HFFc6 (cell line): ENCODE measurements at regions not wholly inside any gene's neighbourhood (a gene's known extent, or its start where the extent isn't known, plus 50 kb on each side); places are given as distances from the start of the nearest gene placed in this dataset.

Experiments
- DNase-seq: peaks from one replicate; pipeline ENCODE4 v3.0.0-alpha.2; 2018
- H3K27ac Mint-ChIP-seq: 2 replicates; pipeline ENCODE4 v1.8.0; 2020; ENCODE audit warnings: mild to moderate bottlenecking, mixed read lengths
- H3K27me3 Mint-ChIP-seq: 2 replicates; pipeline ENCODE4 v1.8.0; 2021; ENCODE audit warnings: mild to moderate bottlenecking, moderate library complexity, mixed read lengths; ENCODE audit not compliant: insufficient read depth
- H3K36me3 Mint-ChIP-seq: 2 replicates; pipeline ENCODE4 v1.8.0; 2021; ENCODE audit warnings: low read depth, mixed read lengths
- H3K4me1 Mint-ChIP-seq: 2 replicates; pipeline ENCODE4 v1.8.0; 2020; ENCODE audit warnings: low read depth, mixed read lengths
- H3K4me3 Mint-ChIP-seq: 2 replicates; pipeline ENCODE4 v1.8.0; 2020; ENCODE audit warnings: mild to moderate bottlenecking, moderate library complexity, mixed read lengths
- H3K9me3 Mint-ChIP-seq: 2 replicates; pipeline ENCODE4 v1.8.0; 2020; ENCODE audit warnings: mild to moderate bottlenecking, mixed read lengths
- CTCF ChIP-seq: fragments of 200-600 bp; sonication (generic); IDR thresholded peaks from 2 replicates; pipeline ENCODE4 v1.5.0; 2021; ENCODE audit warnings: antibody characterized with exemption, mild to moderate bottlenecking

GRCh38 chr4:120549011-120549570 is 373.4 kb downstream of the PRDM5 start:
- peaks cover 7% of the 10 kb centered on the region; the same call in 1 of the 2 replicates for H3K9me3 Mint-ChIP-seq
- H3K36me3 Mint-ChIP-seq: no peaks in the 10 kb centered on the region
- DNase-seq: no peak
- H3K4me1 Mint-ChIP-seq: no peaks in the 10 kb centered on the region
- H3K27ac Mint-ChIP-seq: no peak overlapping the region
- H3K27me3 Mint-ChIP-seq: no peaks in the 10 kb centered on the region
- H3K4me3 Mint-ChIP-seq: no peak overlapping the region
- TF ChIP-seq CTCF: no peak

DNA sequence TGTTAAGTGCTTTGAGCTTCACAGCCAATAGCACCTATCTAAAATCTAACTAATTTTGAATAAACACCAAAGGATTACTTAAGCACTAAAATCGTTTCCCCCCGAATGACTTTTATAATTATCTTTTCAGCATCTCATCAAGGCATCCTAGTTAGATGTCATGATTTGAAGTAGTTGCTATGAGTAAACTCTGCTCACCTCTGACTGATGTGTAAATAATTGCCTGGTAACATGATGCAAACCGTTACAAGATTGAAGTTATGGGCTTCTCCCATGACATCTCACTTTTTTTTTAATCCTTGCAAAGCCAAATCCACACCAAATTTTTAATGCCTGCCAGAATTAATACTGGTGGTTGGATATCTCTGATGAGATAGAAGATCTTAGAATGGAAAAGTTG is 377.1 kb downstream of the PRDM5 start:
- no peaks in the 10 kb centered on the region for H3K36me3 Mint-ChIP-seq
- H3K27me3 Mint-ChIP-seq: no peaks in the 10 kb centered on the region
- H3K4me3 Mint-ChIP-seq: no peak overlapping the region
- H3K9me3 Mint-ChIP-seq: peaks cover 13% of the 10 kb centered on the region; the same call in 1 of the 2 replicates
- no peak overlapping the region for H3K27ac Mint-ChIP-seq
- no peaks in the 10 kb centered on the region for H3K4me1 Mint-ChIP-seq
- TF ChIP-seq CTCF: no peak
- no peak for DNase-seq

GRCh38 chr4:120544838-120545237 is 377.7 kb downstream of the PRDM5 start:
- Mint-ChIP-seq H3K4me1 (no peaks in the 10 kb centered on the region), H3K9me3 (peaks cover 13% of the 10 kb centered on the region; the same call in 1 of the 2 replicates), H3K27ac (no peak overlapping the region), H3K36me3 (no peaks in the 10 kb centered on the region), H3K4me3 (no peak overlapping the region), H3K27me3 (no peaks in the 10 kb centered on the region)
- DNase-seq: no peak
- TF ChIP-seq CTCF: no peak

DNA sequence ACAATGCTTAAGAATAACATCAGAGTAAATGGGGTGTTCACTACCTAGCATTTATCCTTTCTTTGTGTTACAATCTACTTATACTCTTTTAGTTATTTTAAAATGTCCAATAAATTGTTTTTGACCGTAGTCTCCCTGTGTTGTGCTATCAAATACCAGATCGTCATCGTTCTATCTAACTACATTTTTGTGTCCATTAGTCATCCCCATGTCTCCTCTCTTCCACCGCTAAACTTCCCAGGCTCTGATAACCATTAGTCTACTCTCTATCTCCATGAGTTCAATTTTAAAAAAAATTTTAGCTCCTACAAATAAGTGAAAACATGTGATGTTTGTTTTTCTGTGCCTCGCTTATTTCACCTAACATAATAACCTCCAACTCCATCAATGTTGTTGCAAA is 381.9 kb downstream of the PRDM5 start:
- Mint-ChIP-seq H3K27ac (no peak overlapping the region), H3K9me3 (peaks cover 12% of the 10 kb centered on the region), H3K4me3 (no peak overlapping the region), H3K27me3 (no peaks in the 10 kb centered on the region), H3K4me1 (no peaks in the 10 kb centered on the region), H3K36me3 (no peaks in the 10 kb centered on the region)
- TF ChIP-seq CTCF: no peak
- no peak for DNase-seq

DNA sequence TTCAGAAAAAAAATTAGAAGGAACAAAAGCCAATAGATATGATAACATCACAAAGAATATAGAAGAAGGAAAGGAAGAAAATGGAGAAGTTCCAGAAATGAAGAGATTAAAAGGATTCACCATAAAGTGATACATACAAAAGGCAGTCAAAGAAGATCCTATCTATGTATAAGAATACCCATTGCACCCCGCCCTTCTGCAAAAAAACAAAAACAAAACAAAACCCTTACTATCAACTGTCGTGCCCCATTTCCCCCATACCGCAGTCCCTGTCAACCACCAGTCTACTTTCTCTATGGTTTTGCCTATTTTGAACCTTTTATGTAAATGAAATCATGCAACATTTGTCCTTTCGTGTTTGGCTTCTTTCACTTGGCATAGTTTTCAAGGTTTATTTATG is 385.6 kb downstream of the PRDM5 start:
- H3K27ac Mint-ChIP-seq: no peak overlapping the region
- H3K36me3 Mint-ChIP-seq: no peaks in the 10 kb centered on the region
- TF ChIP-seq CTCF: no peak
- H3K4me1 Mint-ChIP-seq: no peaks in the 10 kb centered on the region
- no peaks in the 10 kb centered on the region for H3K27me3 Mint-ChIP-seq
- peaks cover 6% of the 10 kb centered on the region for H3K9me3 Mint-ChIP-seq
- no peak overlapping the region for H3K4me3 Mint-ChIP-seq
- no peak for DNase-seq

DNA sequence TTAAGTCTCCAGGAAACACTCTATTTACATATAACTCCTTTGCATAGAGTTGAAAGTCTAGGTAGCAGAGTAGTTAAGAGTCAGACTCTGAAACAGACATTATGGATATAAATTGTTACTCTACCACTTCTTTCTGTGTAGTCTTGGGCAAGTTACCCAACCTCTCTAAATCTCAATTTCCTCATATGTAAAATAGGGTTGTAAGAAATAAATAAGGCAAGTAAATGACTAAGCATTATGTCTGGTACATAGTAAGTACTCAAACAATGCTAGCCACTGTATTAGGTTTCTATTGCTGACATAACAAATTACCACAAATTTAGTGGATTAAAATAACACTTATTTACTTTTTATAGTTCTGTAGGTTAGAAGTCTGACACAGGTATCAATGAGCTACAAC is 394.1 kb downstream of the PRDM5 start:
- Mint-ChIP-seq H3K4me3 (no peak overlapping the region), H3K27me3 (no peaks in the 10 kb centered on the region), H3K36me3 (no peaks in the 10 kb centered on the region), H3K27ac (no peak overlapping the region), H3K9me3 (no peaks in the 10 kb centered on the region; the same call in 1 of the 2 replicates), H3K4me1 (no peaks in the 10 kb centered on the region)
- no peak for DNase-seq
- no peak for TF ChIP-seq CTCF
